ENCODE measurements at regions not wholly inside any gene's neighbourhood (a gene's known extent, or its start where the extent isn't known, plus 50 kb on each side); places are given as distances from the start of the nearest gene placed in this dataset.

GRCh38 chr6:156457601-156458000, 319.6 kb upstream of the ARID1B start:
- no peak for TF ChIP-seq CTCF (IDR thresholded peaks at IDR 0.05; ENCODE audit: insufficient read depth, low read length)
- no peak for TF ChIP-seq GABPA (IDR thresholded peaks at IDR 0.05; ENCODE audit: low read depth)
- TF ChIP-seq SPI1 (IDR thresholded peaks at IDR 0.05; ENCODE audit: borderline replicate concordance, low read depth), result no peak
- TF ChIP-seq POLR2AphosphoS5 (IDR thresholded peaks at IDR 0.05; ENCODE audit: low read depth), result no peak
- TF ChIP-seq REST (IDR thresholded peaks at IDR 0.05; ENCODE audit: insufficient replicate concordance, low read depth), result no peak
- Histone ChIP-seq H3K4me3 (replicated peaks; ENCODE audit: insufficient read depth, low read length) (no peak overlapping the region), H3K27me3 (ENCODE audit: insufficient read depth, poor library complexity, severe bottlenecking) (no peaks in the 10 kb centered on the region), H3K27ac (replicated peaks) (no peak overlapping the region)
- no peak for DNase-seq (ENCODE audit: low read depth in 1 of 2, low spot score in 1 of 2)

- H3K27ac ChIP-seq (replicated peaks), result no peak overlapping the region
- TF ChIP-seq SPI1 (IDR thresholded peaks at IDR 0.05; ENCODE audit: borderline replicate concordance, low read depth) (no peak), CTCF (IDR thresholded peaks at IDR 0.05; ENCODE audit: insufficient read depth, low read length) (no peak), GABPA (IDR thresholded peaks at IDR 0.05; ENCODE audit: low read depth) (no peak)
- no peak for DNase-seq (ENCODE audit: low read depth in 1 of 2, low spot score in 1 of 2)
- H3K27me3 ChIP-seq (ENCODE audit: insufficient read depth, poor library complexity, severe bottlenecking), result no peaks in the 10 kb centered on the region
- no peak overlapping the region for H3K4me3 ChIP-seq (replicated peaks; ENCODE audit: insufficient read depth, low read length)
Observed at GRCh38 chr6:156455847-156456246, 321.3 kb upstream of the ARID1B start.

GRCh38 chr6:156454867-156455266, 322.3 kb upstream of the ARID1B start:
- no peak overlapping the region for H3K27ac ChIP-seq (replicated peaks)
- DNase-seq (ENCODE audit: low read depth in 1 of 2, low spot score in 1 of 2), result no peak
- no peaks in the 10 kb centered on the region for H3K27me3 ChIP-seq (ENCODE audit: insufficient read depth, poor library complexity, severe bottlenecking)
- no peak for TF ChIP-seq CTCF (IDR thresholded peaks at IDR 0.05; ENCODE audit: insufficient read depth, low read length)
- no peak for TF ChIP-seq REST (IDR thresholded peaks at IDR 0.05; ENCODE audit: insufficient replicate concordance, low read depth)
- TF ChIP-seq GABPA (IDR thresholded peaks at IDR 0.05; ENCODE audit: low read depth), result no peak
- H3K4me3 ChIP-seq (replicated peaks; ENCODE audit: insufficient read depth, low read length), result no peak overlapping the region

- DNase-seq (ENCODE audit: low read depth in 1 of 2, low spot score in 1 of 2), result no peak
- Histone ChIP-seq H3K4me3 (replicated peaks; ENCODE audit: insufficient read depth, low read length) (no peak overlapping the region), H3K27me3 (ENCODE audit: insufficient read depth, poor library complexity, severe bottlenecking) (no peaks in the 10 kb centered on the region), H3K27ac (replicated peaks) (no peak overlapping the region)
- TF ChIP-seq REST (IDR thresholded peaks at IDR 0.05; ENCODE audit: insufficient replicate concordance, low read depth) (no peak), CTCF (IDR thresholded peaks at IDR 0.05; ENCODE audit: insufficient read depth, low read length) (no peak), GABPA (IDR thresholded peaks at IDR 0.05; ENCODE audit: low read depth) (no peak), POLR2AphosphoS5 (IDR thresholded peaks at IDR 0.05; ENCODE audit: low read depth) (no peak)
Observed at GRCh38 chr6:156451726-156452125, 325.5 kb upstream of the ARID1B start.
